Mesendoderm (in vitro differentiated cells): ENCODE measurements at regions not wholly inside any gene's neighbourhood (a gene's known extent, or its start where the extent isn't known, plus 50 kb on each side); places are given as distances from the start of the nearest gene placed in this dataset.
A peak's percentile ranks its signal among the peaks of the same experiment; 100 is the strongest.

Source experiments
- DNase-seq: peaks from one replicate; pipeline ENCODE4 v3.0.0; 2013
- H2AK5ac ChIP-seq: 2 replicates; pipeline ENCODE4 v1.6.1; 2013; ENCODE audit warnings: low read length, inconsistent platforms
- H2BK120ac ChIP-seq: 2 replicates; pipeline ENCODE4 v1.6.1; 2013; ENCODE audit warnings: low read depth, mild to moderate bottlenecking, low read length, moderate library complexity, mixed read lengths
- H2BK15ac ChIP-seq: replicated peaks from 2 replicates; pipeline ENCODE4 v1.6.1; 2013; ENCODE audit warnings: low read depth, mild to moderate bottlenecking, moderate library complexity
- H2BK5ac ChIP-seq: 2 replicates; pipeline ENCODE4 v1.6.1; 2013; ENCODE audit warnings: low read length, inconsistent platforms
- H3K18ac ChIP-seq: 2 replicates; pipeline ENCODE4 v1.6.1; 2013; ENCODE audit warnings: mild to moderate bottlenecking, low read length, mixed read lengths
- H3K23ac ChIP-seq: one replicate; pipeline ENCODE4 v1.6.1; 2013; ENCODE audit warnings: low read length
- H3K27ac ChIP-seq: 2 replicates; pipeline ENCODE4 v1.5.1; 2013; ENCODE audit warnings: low read depth, mild to moderate bottlenecking, inconsistent platforms, low read length, moderate library complexity
- H3K27me3 ChIP-seq: 2 replicates; pipeline ENCODE4 v1.6.1; 2013; ENCODE audit warnings: low read length, control low read depth, mild to moderate bottlenecking, inconsistent platforms; ENCODE audit not compliant: insufficient read depth, poor library complexity
- H3K36me3 ChIP-seq: 2 replicates; pipeline ENCODE4 v1.6.1; 2013; ENCODE audit warnings: low read length, inconsistent platforms; ENCODE audit not compliant: control insufficient read depth, insufficient read depth
- H3K4ac ChIP-seq: one replicate; pipeline ENCODE4 v1.6.1; 2013; ENCODE audit warnings: low read depth, mild to moderate bottlenecking, low read length, moderate library complexity
- H3K4me1 ChIP-seq: 2 replicates; pipeline ENCODE4 v1.6.1; 2013; ENCODE audit warnings: low read depth, low read length, inconsistent platforms; ENCODE audit not compliant: control insufficient read depth
- H3K4me2 ChIP-seq: 2 replicates; pipeline ENCODE4 v1.6.1; 2013; ENCODE audit warnings: low read length
- H3K4me3 ChIP-seq: 2 replicates; pipeline ENCODE4 v1.5.1; 2013; ENCODE audit warnings: mild to moderate bottlenecking, low read length
- H3K56ac ChIP-seq: one replicate; pipeline ENCODE4 v1.6.1; 2013; ENCODE audit warnings: low read length
- H3K79me1 ChIP-seq: 2 replicates; pipeline ENCODE4 v1.6.1; 2013; ENCODE audit warnings: low read length, inconsistent platforms
- H3K79me2 ChIP-seq: 2 replicates; pipeline ENCODE4 v1.6.1; 2013; ENCODE audit warnings: mild to moderate bottlenecking, low read length; ENCODE audit not compliant: control insufficient read depth, insufficient read depth
- H3K9ac ChIP-seq: 2 replicates; pipeline ENCODE4 v1.6.1; 2013; ENCODE audit warnings: low read length, inconsistent platforms
- H4K5ac ChIP-seq: one replicate; pipeline ENCODE4 v1.6.1; 2013; ENCODE audit warnings: low read length
- H4K8ac ChIP-seq: one replicate; pipeline ENCODE4 v1.6.1; 2013; ENCODE audit warnings: low read depth, mild to moderate bottlenecking, control low read depth, low read length, moderate library complexity
- WGBS: extraction: QIAGEN DNeasy Blood & Tissue Kit; methylation state at CpG from one replicate; pipeline ENCODE4 v1.1.7; 2013; ENCODE audit warnings: low lambda C conversion rate, missing lambda C conversion rate; ENCODE audit not compliant: insufficient coverage; ENCODE audit errors: extremely low coverage; 5-methylcytosine and 5-hydroxymethylcytosine counted together

- Histone ChIP-seq H3K27ac (no peak overlapping the region), H3K18ac (no peak overlapping the region), H2BK5ac (no peak overlapping the region), H3K79me2 (no peaks in the 10 kb centered on the region), H2BK120ac (no peak overlapping the region), H4K5ac (no peak overlapping the region), H3K9ac (no peak overlapping the region), H2BK15ac (no peak overlapping the region), H3K56ac (no peak overlapping the region), H4K8ac (no peak overlapping the region), H3K4ac (no peak overlapping the region), H3K36me3 (no peaks in the 10 kb centered on the region), H3K4me3 (no peak overlapping the region), H2AK5ac (no peak overlapping the region), H3K27me3 (no peaks in the 10 kb centered on the region), H3K4me2 (no peak overlapping the region), H3K4me1 (no peaks in the 10 kb centered on the region), H3K79me1 (no peaks in the 10 kb centered on the region), H3K23ac (no peak overlapping the region)
- no peak for DNase-seq
- WGBS = no CpG with 5 or more reads among the region's 7 CpGs
Measured at GRCh38 chr21:35571910-35572309, 488.4 kb downstream of the SETD4 start.

GRCh38 chr21:35568643-35569042, 491.7 kb downstream of the SETD4 start:
- WGBS = no CpG with 5 or more reads among the region's 5 CpGs

GRCh38 chr21:35566874-35567273, 493.5 kb downstream of the SETD4 start:
- H3K27me3 ChIP-seq = no peaks in the 10 kb centered on the region
- H3K56ac ChIP-seq = no peak overlapping the region
- no peaks in the 10 kb centered on the region for H3K36me3 ChIP-seq
- no peak overlapping the region for H4K8ac ChIP-seq
- H3K4ac ChIP-seq = no peak overlapping the region
- H2BK5ac ChIP-seq = no peak overlapping the region
- no peak overlapping the region for H3K18ac ChIP-seq
- H3K4me1 ChIP-seq = peaks cover 3% of the 10 kb centered on the region
- H2BK15ac ChIP-seq = no peak overlapping the region
- H3K4me2 ChIP-seq = no peak overlapping the region
- no peak overlapping the region for H2AK5ac ChIP-seq
- no peaks in the 10 kb centered on the region for H3K79me2 ChIP-seq
- no CpG with 5 or more reads among the region's 3 CpGs for WGBS
- no peak overlapping the region for H2BK120ac ChIP-seq
- H3K27ac ChIP-seq = no peak overlapping the region
- no peak overlapping the region for H4K5ac ChIP-seq
- no peak overlapping the region for H3K9ac ChIP-seq
- H3K79me1 ChIP-seq = no peaks in the 10 kb centered on the region
- H3K4me3 ChIP-seq = no peak overlapping the region
- no peak overlapping the region for H3K23ac ChIP-seq
- no peak for DNase-seq

More at GRCh38 chr21:35568643-35569042, 491.7 kb downstream of the SETD4 start:
- Histone ChIP-seq H3K56ac (no peak overlapping the region), H2BK15ac (no peak overlapping the region), H4K8ac (no peak overlapping the region), H2BK5ac (no peak overlapping the region), H2BK120ac (no peak overlapping the region), H3K36me3 (no peaks in the 10 kb centered on the region), H3K79me1 (no peaks in the 10 kb centered on the region), H3K4ac (no peak overlapping the region), H3K18ac (no peak overlapping the region), H3K4me2 (no peak overlapping the region), H3K4me3 (no peak overlapping the region), H3K9ac (no peak overlapping the region), H2AK5ac (no peak overlapping the region), H3K4me1 (peaks cover 3% of the 10 kb centered on the region), H3K23ac (no peak overlapping the region), H3K27me3 (no peaks in the 10 kb centered on the region), H3K79me2 (no peaks in the 10 kb centered on the region), H4K5ac (no peak overlapping the region), H3K27ac (no peak overlapping the region)
- peak; percentile 28 for DNase-seq

GRCh38 chr21:35565204-35565611, 495.1 kb downstream of the SETD4 start:
- no peak overlapping the region for H2BK15ac ChIP-seq
- H2BK120ac ChIP-seq = no peak overlapping the region
- H2AK5ac ChIP-seq = no peak overlapping the region
- no peak overlapping the region for H3K23ac ChIP-seq
- no peak overlapping the region for H3K18ac ChIP-seq
- no peak overlapping the region for H3K4ac ChIP-seq
- peak; percentile 28 for DNase-seq
- no peak overlapping the region for H3K27ac ChIP-seq
- no peak overlapping the region for H3K4me2 ChIP-seq
- H3K4me1 ChIP-seq = peaks cover 3% of the 10 kb centered on the region
- no peaks in the 10 kb centered on the region for H3K79me2 ChIP-seq
- no peak overlapping the region for H3K4me3 ChIP-seq
- H3K56ac ChIP-seq = no peak overlapping the region
- no CpG with 5 or more reads among the region's 5 CpGs for WGBS
- no peak overlapping the region for H3K9ac ChIP-seq
- H3K79me1 ChIP-seq = no peaks in the 10 kb centered on the region
- no peaks in the 10 kb centered on the region for H3K27me3 ChIP-seq
- no peak overlapping the region for H4K5ac ChIP-seq
- H3K36me3 ChIP-seq = no peaks in the 10 kb centered on the region
- H4K8ac ChIP-seq = no peak overlapping the region
- no peak overlapping the region for H2BK5ac ChIP-seq

- Histone ChIP-seq H3K27ac (no peak overlapping the region), H4K8ac (no peak overlapping the region), H3K4me3 (no peak overlapping the region), H3K27me3 (no peaks in the 10 kb centered on the region), H3K56ac (no peak overlapping the region), H2BK15ac (no peak overlapping the region), H3K18ac (no peak overlapping the region), H3K23ac (no peak overlapping the region), H3K79me1 (no peaks in the 10 kb centered on the region), H2BK5ac (no peak overlapping the region), H3K36me3 (no peaks in the 10 kb centered on the region), H2AK5ac (no peak overlapping the region), H4K5ac (no peak overlapping the region), H3K4me2 (no peak overlapping the region), H3K9ac (no peak overlapping the region), H3K79me2 (no peaks in the 10 kb centered on the region), H2BK120ac (no peak overlapping the region), H3K4ac (no peak overlapping the region), H3K4me1 (peaks cover 3% of the 10 kb centered on the region)
- peak; percentile 25 for DNase-seq
- no CpG with 5 or more reads among the region's 10 CpGs for WGBS
Measured at GRCh38 chr21:35563885-35564451, 496.4 kb downstream of the SETD4 start.

GRCh38 chr21:35562876-35563275, 497.4 kb downstream of the SETD4 start:
- H3K4ac ChIP-seq = no peak overlapping the region
- H3K18ac ChIP-seq = no peak overlapping the region
- no peak for DNase-seq
- H3K79me2 ChIP-seq = no peaks in the 10 kb centered on the region
- H2AK5ac ChIP-seq = no peak overlapping the region
- no peaks in the 10 kb centered on the region for H3K27me3 ChIP-seq
- H2BK5ac ChIP-seq = no peak overlapping the region
- H3K4me2 ChIP-seq = no peak overlapping the region
- no peak overlapping the region for H2BK15ac ChIP-seq
- no peaks in the 10 kb centered on the region for H3K79me1 ChIP-seq
- WGBS = no CpG with 5 or more reads among the region's 5 CpGs
- no peak overlapping the region for H3K56ac ChIP-seq
- no peak overlapping the region for H4K8ac ChIP-seq
- H3K9ac ChIP-seq = no peak overlapping the region
- H4K5ac ChIP-seq = no peak overlapping the region
- no peak overlapping the region for H3K23ac ChIP-seq
- no peak overlapping the region for H3K4me3 ChIP-seq
- H3K27ac ChIP-seq = no peak overlapping the region
- no peaks in the 10 kb centered on the region for H3K36me3 ChIP-seq
- H2BK120ac ChIP-seq = no peak overlapping the region
- H3K4me1 ChIP-seq = peaks cover 3% of the 10 kb centered on the region
